ENCODE measurements at regions not wholly inside any gene's neighbourhood (a gene's known extent, or its start where the extent isn't known, plus 50 kb on each side); places are given as distances from the start of the nearest gene placed in this dataset.
A peak's percentile ranks its signal among the peaks of the same experiment; 100 is the strongest.

- 71 to 79% methylated on average over 2 to 4 of the region's 4 CpGs for WGBS, 2 donors
- no peaks in the 10 kb centered on the region for H3K4me1 ChIP-seq
- no peaks in the 10 kb centered on the region for H3K36me3 ChIP-seq
- no peak overlapping the region for H3K4me3 ChIP-seq
- ATAC-seq (ENCODE audit: low FRiP score in 2 of 2) (no peak), DNase-seq (no peak)
- no peak overlapping the region for H3K27ac ChIP-seq
- no peaks in the 10 kb centered on the region for H3K9me3 ChIP-seq
- no peak for TF ChIP-seq CTCF (IDR thresholded peaks at IDR 0.05)
- no peak for TF ChIP-seq POLR2AphosphoS5 (IDR thresholded peaks at IDR 0.05)
- TF ChIP-seq EP300 (IDR thresholded peaks at IDR 0.05), result no peak
- no peak for TF ChIP-seq POLR2A (IDR thresholded peaks at IDR 0.05)
- H3K27me3 ChIP-seq, result no peaks in the 10 kb centered on the region
Measured at GRCh38 chrX:22746081-22746480, 253.7 kb upstream of the DDX53 start.

- Histone ChIP-seq H3K36me3 (no peaks in the 10 kb centered on the region), H3K4me1 (no peaks in the 10 kb centered on the region), H3K27ac (no peak overlapping the region), H3K27me3 (no peaks in the 10 kb centered on the region), H3K4me3 (no peak overlapping the region), H3K9me3 (no peaks in the 10 kb centered on the region)
- DNase-seq, result peak in 1 of 2 donors; percentile 32
- no peak for TF ChIP-seq EP300 (IDR thresholded peaks at IDR 0.05)
- TF ChIP-seq POLR2A (IDR thresholded peaks at IDR 0.05), result no peak
- TF ChIP-seq POLR2AphosphoS5 (IDR thresholded peaks at IDR 0.05), result no peak
- peak; percentile 10 to 65 (median 46) for TF ChIP-seq CTCF (IDR thresholded peaks at IDR 0.05)
- WGBS, 2 donors, result 21 to 32% methylated on average over 5 to 7 of the region's 7 CpGs
- peak in 1 of 2 donors; percentile 55 for ATAC-seq (ENCODE audit: low FRiP score in 2 of 2)
Measured at GRCh38 chrX:22748093-22748999, 251.4 kb upstream of the DDX53 start.

- no peak for DNase-seq
- H3K36me3 ChIP-seq, result no peaks in the 10 kb centered on the region
- no peaks in the 10 kb centered on the region for H3K4me1 ChIP-seq
- 80 to 93% methylated on average over 6 of the region's 6 CpGs for WGBS, 2 donors
- no peaks in the 10 kb centered on the region for H3K27me3 ChIP-seq
- H3K27ac ChIP-seq, result no peak overlapping the region
- TF ChIP-seq CTCF (IDR thresholded peaks at IDR 0.05), result no peak
- TF ChIP-seq POLR2AphosphoS5 (IDR thresholded peaks at IDR 0.05), result no peak
- TF ChIP-seq EP300 (IDR thresholded peaks at IDR 0.05), result no peak
- no peak for TF ChIP-seq POLR2A (IDR thresholded peaks at IDR 0.05)
- H3K9me3 ChIP-seq, result no peaks in the 10 kb centered on the region
- H3K4me3 ChIP-seq, result no peak overlapping the region
- no peak for ATAC-seq (ENCODE audit: low FRiP score in 2 of 2)
Measured at GRCh38 chrX:22758807-22759481, 240.8 kb upstream of the DDX53 start.

DNA sequence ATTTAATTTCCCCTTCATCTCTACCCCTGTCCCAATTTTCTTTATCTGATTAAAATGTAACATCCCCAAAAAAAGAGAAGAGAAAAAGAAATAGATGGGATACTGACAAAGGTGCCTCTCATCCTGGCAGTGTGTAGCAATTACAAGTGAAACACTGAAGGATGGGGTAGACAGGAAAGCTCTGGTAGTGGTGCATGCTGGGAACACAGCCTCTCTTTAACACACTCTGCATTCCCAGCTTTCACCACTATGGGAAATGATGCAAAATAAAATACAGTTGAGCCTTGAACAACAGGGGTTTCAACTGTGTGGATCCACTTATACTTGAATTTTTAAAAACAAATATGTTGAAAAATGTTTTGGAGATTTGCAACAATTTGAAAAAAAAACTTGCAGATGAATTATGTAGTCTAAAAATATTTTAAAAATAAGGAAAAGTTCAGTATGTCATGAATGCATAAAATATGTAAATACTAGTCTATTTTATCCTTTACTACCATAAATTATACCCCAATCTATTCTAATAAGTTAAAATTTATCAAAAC is 239.2 kb upstream of the DDX53 start:
- DNase-seq (no peak), ATAC-seq (ENCODE audit: low FRiP score in 2 of 2) (no peak)
- Histone ChIP-seq H3K27ac (no peak overlapping the region), H3K4me3 (no peak overlapping the region), H3K27me3 (no peaks in the 10 kb centered on the region), H3K4me1 (no peaks in the 10 kb centered on the region), H3K36me3 (no peaks in the 10 kb centered on the region), H3K9me3 (no peaks in the 10 kb centered on the region)
- TF ChIP-seq POLR2AphosphoS5 (IDR thresholded peaks at IDR 0.05), result no peak
- TF ChIP-seq EP300 (IDR thresholded peaks at IDR 0.05), result no peak
- no peak for TF ChIP-seq CTCF (IDR thresholded peaks at IDR 0.05)
- TF ChIP-seq POLR2A (IDR thresholded peaks at IDR 0.05), result no peak
